Upper lobe of right lung (tissue), 1 donor: ENCODE measurements at regions not wholly inside any gene's neighbourhood (a gene's known extent, or its start where the extent isn't known, plus 50 kb on each side); places are given as distances from the start of the nearest gene placed in this dataset.

ENCODE experiments used
- ATAC-seq: fragments of 200-7000 bp; cut with Tn5 transposase; one replicate; pipeline ENCODE4 v1.9.1; 2020; ENCODE audit warnings: mild to moderate bottlenecking, moderate library complexity
- DNase-seq: peaks from one replicate; pipeline ENCODE4 v3.0.0-alpha.2; 2020
- H3K27ac ChIP-seq: fragments of 200-600 bp; one replicate; pipeline ENCODE4 v1.8.0; 2022
- H3K27me3 ChIP-seq: fragments of 200-600 bp; one replicate; pipeline ENCODE4 v1.8.0; 2022; ENCODE audit warnings: mild to moderate bottlenecking
- H3K36me3 ChIP-seq: fragments of 200-600 bp; one replicate; pipeline ENCODE4 v1.8.0; 2022
- H3K4me1 ChIP-seq: fragments of 200-600 bp; one replicate; pipeline ENCODE4 v1.8.0; 2022
- H3K4me3 ChIP-seq: fragments of 200-600 bp; one replicate; pipeline ENCODE4 v1.8.0; 2022; ENCODE audit warnings: mild to moderate bottlenecking
- H3K9me3 ChIP-seq: fragments of 200-600 bp; one replicate; pipeline ENCODE4 v1.8.0; 2022
- intact Hi-C: fragments of 100-400 bp; cut with DNase I; formaldehyde crosslinking; loops from one replicate; pipeline ENCODE4 v1.11.0; 2022
- TF ChIP-seq, protein P1 (sequence below): fragments of 200-600 bp; IDR thresholded peaks from one replicate; pipeline ENCODE4 v1.8.0; 2022; ENCODE audit warnings: antibody characterized with exemption
- donor health status: DM: no; HTN: yes; CAD: no; lungs with severe emphysema.

DNA sequence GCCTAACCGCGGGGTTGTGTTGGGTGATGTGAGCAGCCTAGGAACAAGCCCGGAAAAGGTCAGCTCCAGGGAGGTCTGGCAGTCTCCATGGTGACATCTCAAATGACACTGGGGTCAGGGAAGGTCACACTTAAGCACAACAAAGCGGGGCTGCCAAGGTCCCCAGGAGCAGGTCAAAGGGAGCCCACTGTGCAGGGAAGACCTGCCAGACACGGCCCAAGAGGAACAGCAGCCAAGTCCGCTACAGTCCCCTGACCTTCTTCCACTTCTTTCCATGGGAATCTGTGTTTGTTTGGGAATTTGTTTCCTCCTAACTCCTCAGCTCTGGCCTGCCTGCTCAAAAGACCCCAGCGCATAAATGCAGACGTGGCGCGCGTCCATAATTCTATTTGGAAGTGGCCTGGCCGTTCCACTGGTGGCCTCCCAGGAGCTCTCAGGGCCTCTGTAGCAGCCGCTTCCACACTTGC, 232.1 kb upstream of the COPS8 start:
- H3K27ac ChIP-seq: no peak overlapping the region
- H3K9me3 ChIP-seq: no peaks in the 10 kb centered on the region
- intact Hi-C loops: no loop called here
- no peaks in the 10 kb centered on the region for H3K36me3 ChIP-seq
- no peak overlapping the region for H3K4me3 ChIP-seq
- ATAC-seq (no peak), DNase-seq (no peak)
- H3K27me3 ChIP-seq: no peaks in the 10 kb centered on the region
- TF ChIP-seq, protein P1, sequence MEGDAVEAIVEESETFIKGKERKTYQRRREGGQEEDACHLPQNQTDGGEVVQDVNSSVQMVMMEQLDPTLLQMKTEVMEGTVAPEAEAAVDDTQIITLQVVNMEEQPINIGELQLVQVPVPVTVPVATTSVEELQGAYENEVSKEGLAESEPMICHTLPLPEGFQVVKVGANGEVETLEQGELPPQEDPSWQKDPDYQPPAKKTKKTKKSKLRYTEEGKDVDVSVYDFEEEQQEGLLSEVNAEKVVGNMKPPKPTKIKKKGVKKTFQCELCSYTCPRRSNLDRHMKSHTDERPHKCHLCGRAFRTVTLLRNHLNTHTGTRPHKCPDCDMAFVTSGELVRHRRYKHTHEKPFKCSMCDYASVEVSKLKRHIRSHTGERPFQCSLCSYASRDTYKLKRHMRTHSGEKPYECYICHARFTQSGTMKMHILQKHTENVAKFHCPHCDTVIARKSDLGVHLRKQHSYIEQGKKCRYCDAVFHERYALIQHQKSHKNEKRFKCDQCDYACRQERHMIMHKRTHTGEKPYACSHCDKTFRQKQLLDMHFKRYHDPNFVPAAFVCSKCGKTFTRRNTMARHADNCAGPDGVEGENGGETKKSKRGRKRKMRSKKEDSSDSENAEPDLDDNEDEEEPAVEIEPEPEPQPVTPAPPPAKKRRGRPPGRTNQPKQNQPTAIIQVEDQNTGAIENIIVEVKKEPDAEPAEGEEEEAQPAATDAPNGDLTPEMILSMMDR: no peak
- H3K4me1 ChIP-seq: peaks cover 12% of the 10 kb centered on the region

- Histone ChIP-seq H3K27me3 (no peaks in the 10 kb centered on the region), H3K4me1 (peaks cover 12% of the 10 kb centered on the region), H3K36me3 (no peaks in the 10 kb centered on the region), H3K4me3 (no peak overlapping the region), H3K9me3 (no peaks in the 10 kb centered on the region), H3K27ac (no peak overlapping the region)
- intact Hi-C loops: no loop called here
- TF ChIP-seq, protein P1: no peak
- ATAC-seq: no peak
- no peak for DNase-seq
Measured at GRCh38 chr2:236855176-236855865, 230.4 kb upstream of the COPS8 start.

DNA sequence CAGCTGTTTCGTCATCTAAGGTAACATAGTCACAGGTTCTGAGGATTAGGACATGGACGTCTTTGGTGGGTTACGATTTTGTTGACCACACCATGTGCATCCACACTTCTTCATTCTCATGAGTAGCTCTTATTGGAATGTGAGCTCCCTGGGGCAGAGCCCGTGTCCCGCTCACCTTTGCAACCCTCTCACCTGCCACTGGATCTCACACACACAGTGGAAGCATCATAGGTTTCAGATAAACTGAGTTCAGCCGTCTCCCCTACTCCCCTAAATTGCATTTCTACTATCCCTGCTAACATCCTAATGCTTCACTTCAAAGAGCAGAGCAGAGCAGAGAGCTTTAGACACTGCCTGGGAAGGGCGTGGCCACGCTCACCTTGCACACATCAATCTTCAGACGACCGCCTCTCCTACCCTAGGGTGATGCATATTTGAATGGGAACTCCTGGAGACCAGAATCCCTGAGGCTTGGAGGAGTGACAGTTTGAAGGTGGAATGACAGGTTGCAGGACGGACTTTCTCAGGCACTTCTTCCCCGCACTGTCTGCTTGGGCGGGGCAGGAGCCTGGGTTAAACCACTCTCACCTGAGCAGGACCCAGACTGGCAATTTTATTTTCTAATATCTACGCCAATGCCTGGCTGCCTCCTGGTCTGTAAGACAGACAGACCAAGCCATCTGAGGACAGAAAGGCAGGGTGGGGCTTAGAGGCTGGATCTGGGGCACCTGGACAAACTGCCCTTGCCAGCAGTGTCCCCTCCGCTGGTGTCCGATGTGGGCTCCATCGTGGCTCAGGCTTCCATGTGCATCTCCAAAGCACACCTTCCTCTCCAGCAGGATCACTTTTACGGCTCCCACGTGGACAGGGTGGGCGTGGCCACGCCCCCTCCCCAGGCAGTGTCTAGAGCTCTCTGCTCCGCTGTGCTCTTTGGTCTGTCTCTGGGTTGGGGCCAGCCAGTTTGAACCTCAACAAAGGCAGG, 229.5 kb upstream of the COPS8 start:
- H3K36me3 ChIP-seq: no peaks in the 10 kb centered on the region
- intact Hi-C loops: no loop called here
- no peaks in the 10 kb centered on the region for H3K9me3 ChIP-seq
- DNase-seq: no peak
- no peak overlapping the region for H3K27ac ChIP-seq
- TF ChIP-seq, protein P1: no peak
- H3K4me3 ChIP-seq: no peak overlapping the region
- no peak for ATAC-seq
- no peaks in the 10 kb centered on the region for H3K27me3 ChIP-seq
- peaks cover 12% of the 10 kb centered on the region for H3K4me1 ChIP-seq

DNA sequence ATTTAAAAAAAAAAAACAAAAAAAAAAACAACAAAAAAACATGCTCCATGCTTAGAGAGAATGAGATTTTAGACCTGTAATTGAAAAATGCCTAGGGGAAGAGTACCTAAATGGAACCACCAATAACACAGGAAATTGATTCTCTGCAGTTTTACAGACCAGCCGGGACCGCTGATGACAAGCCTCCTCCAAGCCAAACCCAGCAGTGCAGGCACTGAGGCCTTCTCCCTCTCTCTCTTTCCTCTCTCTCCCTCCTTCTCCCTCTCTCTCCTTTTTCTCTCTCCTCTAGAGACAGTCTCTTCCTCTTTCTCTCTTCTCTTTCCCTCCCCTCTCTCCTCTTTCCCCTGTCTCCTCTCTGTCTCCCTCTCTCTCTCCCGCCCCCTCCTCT, 228.8 kb upstream of the COPS8 start:
- Histone ChIP-seq H3K27me3 (no peaks in the 10 kb centered on the region), H3K4me1 (peaks cover 11% of the 10 kb centered on the region), H3K36me3 (no peaks in the 10 kb centered on the region), H3K9me3 (no peaks in the 10 kb centered on the region), H3K27ac (no peak overlapping the region), H3K4me3 (no peak overlapping the region)
- TF ChIP-seq, protein P1: no peak
- no peak for ATAC-seq
- intact Hi-C loops: no loop called here
- DNase-seq: no peak

- intact Hi-C loops: no loop called here
- no peaks in the 10 kb centered on the region for H3K27me3 ChIP-seq
- TF ChIP-seq, protein P1: no peak
- peaks cover 8% of the 10 kb centered on the region for H3K4me1 ChIP-seq
- no peaks in the 10 kb centered on the region for H3K9me3 ChIP-seq
- H3K36me3 ChIP-seq: no peaks in the 10 kb centered on the region
- no peak overlapping the region for H3K4me3 ChIP-seq
- ATAC-seq (no peak), DNase-seq (no peak)
- no peak overlapping the region for H3K27ac ChIP-seq
Measured at GRCh38 chr2:236857246-236857645, 228.4 kb upstream of the COPS8 start.
